ENCODE measurements at regions not wholly inside any gene's neighbourhood (a gene's known extent, or its start where the extent isn't known, plus 50 kb on each side); places are given as distances from the start of the nearest gene placed in this dataset.
"Not testable (repeated sequence)": the region's sequence is repeated elsewhere in the genome, so short reads cannot be mapped to it uniquely, and the experiment has no call there.

GRCh38 chr6:28768187-28768913 lies 155.4 kb downstream of the TRIM27 start:
- DNase-seq (ENCODE audit: low read depth in 2 of 2) = no peak

GRCh38 chr6:28769626-28770402 lies 154.0 kb downstream of the TRIM27 start:
- no peak for DNase-seq (ENCODE audit: low read depth in 2 of 2)

- DNase-seq (ENCODE audit: low read depth in 2 of 2) = no peak
Observed at GRCh38 chr6:28770732-28771131, 153.1 kb downstream of the TRIM27 start.

- no peak for DNase-seq (ENCODE audit: low read depth in 2 of 2)
Observed at GRCh38 chr6:28771401-28772267, 152.2 kb downstream of the TRIM27 start.

- no peak for DNase-seq (ENCODE audit: low read depth in 2 of 2)
Observed at GRCh38 chr6:28772480-28773381, 151.1 kb downstream of the TRIM27 start.

GRCh38 chr6:28774292-28775051 lies 149.3 kb downstream of the TRIM27 start:
- DNase-seq (ENCODE audit: low read depth in 2 of 2) = no peak

GRCh38 chr6:28775052-28775376 lies 148.8 kb downstream of the TRIM27 start:
- DNase-seq (ENCODE audit: low read depth in 2 of 2) = no peak

GRCh38 chr6:28775405-28776129 lies 148.2 kb downstream of the TRIM27 start:
- DNase-seq (ENCODE audit: low read depth in 2 of 2) = no peak

GRCh38 chr6:28776269-28777146 lies 147.3 kb downstream of the TRIM27 start:
- DNase-seq (ENCODE audit: low read depth in 2 of 2) = no peak

- no peak for DNase-seq (ENCODE audit: low read depth in 2 of 2)
Observed at GRCh38 chr6:28777147-28777461, 146.7 kb downstream of the TRIM27 start.

GRCh38 chr6:28782113-28782673 lies 141.6 kb downstream of the TRIM27 start:
- DNase-seq (ENCODE audit: low read depth in 2 of 2) = no peak

- DNase-seq (ENCODE audit: low read depth in 2 of 2) = no peak
Observed at GRCh38 chr6:28785962-28786679, 137.7 kb downstream of the TRIM27 start.

GRCh38 chr6:28789553-28790083 lies 134.2 kb downstream of the TRIM27 start:
- no peak for DNase-seq (ENCODE audit: low read depth in 2 of 2)

- DNase-seq (ENCODE audit: low read depth in 2 of 2) = no peak
Observed at GRCh38 chr6:28791002-28791383, 132.8 kb downstream of the TRIM27 start.

- no peak for DNase-seq (ENCODE audit: low read depth in 2 of 2)
Observed at GRCh38 chr6:28794175-28795002, 129.4 kb downstream of the TRIM27 start.

- DNase-seq (ENCODE audit: low read depth in 2 of 2) = not testable (repeated sequence)
Observed at GRCh38 chr6:28800647-28801046, 123.1 kb downstream of the TRIM27 start.
